ENCODE measurements at regions not wholly inside any gene's neighbourhood (a gene's known extent, or its start where the extent isn't known, plus 50 kb on each side); places are given as distances from the start of the nearest gene placed in this dataset.

DNA sequence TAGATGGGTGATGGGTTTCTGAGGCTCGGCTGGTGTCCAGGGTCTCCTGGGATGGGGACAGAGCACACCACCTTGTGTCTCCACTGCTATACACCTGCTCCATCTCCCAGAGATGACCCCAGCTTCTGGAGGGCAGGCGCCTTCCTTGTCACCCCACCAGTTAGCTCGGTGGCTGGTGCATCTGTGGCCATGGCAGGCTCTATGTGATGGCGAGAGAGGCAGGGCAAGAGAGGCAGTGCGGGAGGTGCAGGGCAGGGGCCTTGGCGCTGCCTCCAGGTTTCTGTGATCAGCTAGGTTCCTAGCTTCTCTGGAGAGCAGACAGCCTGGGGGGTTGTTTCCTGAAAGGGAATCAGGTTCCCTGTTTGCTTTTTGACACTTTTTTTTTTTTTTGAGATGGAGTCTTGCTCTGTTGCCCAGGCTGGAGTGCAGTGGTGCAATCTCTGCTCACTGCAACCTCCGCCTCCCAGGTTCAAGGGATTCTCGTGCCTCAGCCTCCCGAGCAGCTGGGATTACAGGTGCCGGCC is 69.0 kb upstream of the ZNF536 start (continued):
- TF ChIP-seq, protein P1, sequence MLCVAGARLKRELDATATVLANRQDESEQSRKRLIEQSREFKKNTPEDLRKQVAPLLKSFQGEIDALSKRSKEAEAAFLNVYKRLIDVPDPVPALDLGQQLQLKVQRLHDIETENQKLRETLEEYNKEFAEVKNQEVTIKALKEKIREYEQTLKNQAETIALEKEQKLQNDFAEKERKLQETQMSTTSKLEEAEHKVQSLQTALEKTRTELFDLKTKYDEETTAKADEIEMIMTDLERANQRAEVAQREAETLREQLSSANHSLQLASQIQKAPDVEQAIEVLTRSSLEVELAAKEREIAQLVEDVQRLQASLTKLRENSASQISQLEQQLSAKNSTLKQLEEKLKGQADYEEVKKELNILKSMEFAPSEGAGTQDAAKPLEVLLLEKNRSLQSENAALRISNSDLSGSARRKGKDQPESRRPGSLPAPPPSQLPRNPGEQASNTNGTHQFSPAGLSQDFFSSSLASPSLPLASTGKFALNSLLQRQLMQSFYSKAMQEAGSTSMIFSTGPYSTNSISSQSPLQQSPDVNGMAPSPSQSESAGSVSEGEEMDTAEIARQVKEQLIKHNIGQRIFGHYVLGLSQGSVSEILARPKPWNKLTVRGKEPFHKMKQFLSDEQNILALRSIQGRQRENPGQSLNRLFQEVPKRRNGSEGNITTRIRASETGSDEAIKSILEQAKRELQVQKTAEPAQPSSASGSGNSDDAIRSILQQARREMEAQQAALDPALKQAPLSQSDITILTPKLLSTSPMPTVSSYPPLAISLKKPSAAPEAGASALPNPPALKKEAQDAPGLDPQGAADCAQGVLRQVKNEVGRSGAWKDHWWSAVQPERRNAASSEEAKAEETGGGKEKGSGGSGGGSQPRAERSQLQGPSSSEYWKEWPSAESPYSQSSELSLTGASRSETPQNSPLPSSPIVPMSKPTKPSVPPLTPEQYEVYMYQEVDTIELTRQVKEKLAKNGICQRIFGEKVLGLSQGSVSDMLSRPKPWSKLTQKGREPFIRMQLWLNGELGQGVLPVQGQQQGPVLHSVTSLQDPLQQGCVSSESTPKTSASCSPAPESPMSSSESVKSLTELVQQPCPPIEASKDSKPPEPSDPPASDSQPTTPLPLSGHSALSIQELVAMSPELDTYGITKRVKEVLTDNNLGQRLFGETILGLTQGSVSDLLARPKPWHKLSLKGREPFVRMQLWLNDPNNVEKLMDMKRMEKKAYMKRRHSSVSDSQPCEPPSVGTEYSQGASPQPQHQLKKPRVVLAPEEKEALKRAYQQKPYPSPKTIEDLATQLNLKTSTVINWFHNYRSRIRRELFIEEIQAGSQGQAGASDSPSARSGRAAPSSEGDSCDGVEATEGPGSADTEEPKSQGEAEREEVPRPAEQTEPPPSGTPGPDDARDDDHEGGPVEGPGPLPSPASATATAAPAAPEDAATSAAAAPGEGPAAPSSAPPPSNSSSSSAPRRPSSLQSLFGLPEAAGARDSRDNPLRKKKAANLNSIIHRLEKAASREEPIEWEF (CRISPR knock-in tag; IDR thresholded peaks at IDR 0.05), result no peak
- TF ChIP-seq ZNF785 (CRISPR knock-in tag; IDR thresholded peaks at IDR 0.05) (no peak), THRAP3 (IDR thresholded peaks at IDR 0.05; ENCODE audit: borderline replicate concordance) (no peak), CCAR2 (IDR thresholded peaks at IDR 0.05; ENCODE audit: low read depth, low read length) (no peak), SMARCE1 (IDR thresholded peaks at IDR 0.05) (no peak), NR2C1 (IDR thresholded peaks at IDR 0.05) (no peak), NR2C1 (tag; IDR thresholded peaks at IDR 0.05) (no peak), XRCC4 (IDR thresholded peaks at IDR 0.05; ENCODE audit: extremely low read depth, insufficient read depth, insufficient read length) (no peak), NFE2L1 (tag; IDR thresholded peaks at IDR 0.05; ENCODE audit: borderline replicate concordance, low read depth) (no peak), ZKSCAN3 (CRISPR knock-in tag; IDR thresholded peaks at IDR 0.05) (no peak)

Measured in K562 (cell line).